GM19463 (cell line): ENCODE measurements at regions not wholly inside any gene's neighbourhood (a gene's known extent, or its start where the extent isn't known, plus 50 kb on each side); places are given as distances from the start of the nearest gene placed in this dataset.
"Not testable (repeated sequence)": the region's sequence is repeated elsewhere in the genome, so short reads cannot be mapped to it uniquely, and the experiment has no call there.

ENCODE experiments used
- ATAC-seq: cut with Tn5 transposase; IDR thresholded peaks from one replicate; pipeline ENCODE4 v1.9.1; 2021; ENCODE audit warnings: mild to moderate bottlenecking, moderate library complexity; ENCODE audit not compliant: unreplicated experiment

DNA sequence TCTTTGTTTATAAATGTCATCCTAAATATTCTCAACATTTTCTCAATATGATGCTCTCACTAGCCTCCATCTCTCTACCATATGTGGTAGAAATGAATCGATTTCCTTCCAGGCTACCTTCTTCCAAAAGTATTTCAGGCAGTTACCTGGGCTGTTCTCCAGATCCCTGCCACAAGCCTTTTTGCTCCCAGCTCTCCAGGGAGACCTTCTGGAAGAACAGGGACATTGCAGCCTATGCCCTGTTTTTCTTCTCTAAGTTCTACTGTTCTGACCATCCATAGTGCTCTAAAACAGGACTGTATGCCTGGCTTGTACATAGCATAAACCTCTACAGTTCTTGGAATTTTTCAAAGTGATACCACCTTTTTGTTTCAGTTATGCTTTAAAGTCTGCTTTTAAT is 552.8 kb downstream of the ANKRD7 start:
- no peak for ATAC-seq

DNA sequence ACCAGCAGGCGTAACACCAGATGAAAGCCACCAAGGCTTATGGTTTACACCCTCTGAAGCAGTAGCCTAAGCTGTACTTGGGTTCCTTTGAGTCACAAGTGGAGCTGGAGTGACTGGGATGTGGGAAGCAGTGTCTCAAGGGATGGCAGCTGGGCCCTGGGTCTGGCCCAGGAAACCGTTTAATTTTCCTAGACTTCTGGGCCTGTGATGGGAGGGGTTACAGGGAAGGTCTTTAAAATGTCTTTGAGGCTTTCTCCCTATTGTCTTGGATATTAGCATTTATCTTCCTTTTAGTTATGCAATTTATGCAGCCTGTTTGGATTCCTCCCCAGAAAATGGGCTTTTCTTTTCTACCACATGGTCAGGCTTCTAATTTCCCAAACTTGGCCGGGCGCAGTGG is 568.2 kb downstream of the ANKRD7 start:
- no peak for ATAC-seq

- ATAC-seq: no peak
These were observed 569.1 kb downstream of the ANKRD7 start for GRCh38 chr7:118793582-118793981.

- no peak for ATAC-seq
These were observed 569.9 kb downstream of the ANKRD7 start for GRCh38 chr7:118794419-118794818.

- ATAC-seq: no peak
These were observed 576.9 kb downstream of the ANKRD7 start for GRCh38 chr7:118801366-118801765.

DNA sequence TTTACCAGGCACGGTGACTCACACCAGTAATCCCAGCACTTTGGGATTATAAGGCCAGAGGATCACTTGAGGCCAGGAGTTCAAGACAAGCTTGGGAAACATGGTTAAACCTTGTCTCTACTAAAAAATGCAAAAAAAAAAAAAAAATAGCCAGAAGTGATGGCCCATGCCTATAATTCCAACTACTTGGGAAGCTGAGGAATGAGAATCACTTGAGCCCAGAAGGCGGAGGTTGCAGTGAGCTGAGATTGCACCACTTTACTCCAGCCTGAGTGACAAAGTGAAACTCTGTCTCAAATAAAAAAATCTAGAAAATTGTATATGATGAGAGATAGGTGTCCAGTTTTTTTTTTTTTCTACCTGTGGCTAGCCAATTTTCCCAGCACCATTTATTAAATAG is 578.2 kb downstream of the ANKRD7 start:
- ATAC-seq: no peak

DNA sequence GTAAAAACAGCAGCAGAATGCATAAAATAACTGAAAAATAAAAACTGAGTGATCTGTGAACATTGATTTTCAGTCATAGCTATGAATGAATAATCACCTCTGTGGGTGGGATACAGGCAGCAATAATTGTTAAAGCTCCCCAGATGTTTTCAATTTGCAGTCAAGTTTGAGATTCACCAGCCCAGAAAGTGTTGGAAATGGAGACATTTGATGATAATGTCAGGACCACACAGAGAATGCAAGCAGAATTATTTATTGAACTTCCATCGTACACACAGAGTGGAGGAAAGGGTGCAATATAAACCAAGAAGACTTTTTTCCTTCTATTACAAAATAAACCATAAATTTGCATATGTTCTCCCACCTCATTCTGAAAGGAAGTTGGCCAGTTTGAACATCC is 601.7 kb downstream of the ANKRD7 start:
- ATAC-seq: no peak

GRCh38 chr7:118836933-118837332 is 612.4 kb downstream of the ANKRD7 start:
- ATAC-seq: peak; percentile 98

DNA sequence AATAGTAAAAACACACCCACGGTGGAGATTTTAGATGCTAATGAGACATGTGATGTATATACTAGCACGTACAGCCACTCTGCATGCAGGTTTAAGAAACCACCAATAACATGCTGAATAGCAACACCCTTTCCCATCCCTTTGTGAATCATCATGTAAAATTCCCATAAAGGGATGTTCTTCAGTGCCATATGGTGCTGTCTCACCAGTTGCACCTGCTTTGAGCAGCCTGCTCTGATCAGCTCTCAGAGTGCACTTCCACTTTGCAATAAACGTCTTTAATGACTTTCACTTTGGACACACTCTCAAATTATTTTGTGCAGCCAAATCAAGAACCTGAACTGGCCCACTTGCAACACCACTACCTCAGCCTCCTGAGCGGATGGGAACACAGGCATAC is 615.0 kb downstream of the ANKRD7 start:
- no peak for ATAC-seq

DNA sequence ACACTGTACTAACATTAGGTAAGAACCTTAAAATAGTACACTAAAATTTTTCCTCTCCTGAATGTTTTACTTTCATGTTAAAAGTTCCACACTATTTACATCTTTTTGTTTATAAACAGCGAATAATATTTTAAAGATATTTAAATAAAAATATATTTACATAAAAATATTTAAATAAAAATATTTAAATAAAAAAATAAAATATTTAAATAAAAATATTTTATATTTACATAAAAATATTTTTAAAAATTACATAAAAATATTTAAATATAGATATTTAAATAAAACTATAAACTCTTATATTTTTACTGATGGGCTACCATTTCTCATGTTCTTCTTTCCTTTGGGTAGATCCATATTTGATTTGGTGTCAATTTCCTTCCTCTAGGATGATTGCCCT is 619.0 kb downstream of the ANKRD7 start:
- no peak for ATAC-seq

DNA sequence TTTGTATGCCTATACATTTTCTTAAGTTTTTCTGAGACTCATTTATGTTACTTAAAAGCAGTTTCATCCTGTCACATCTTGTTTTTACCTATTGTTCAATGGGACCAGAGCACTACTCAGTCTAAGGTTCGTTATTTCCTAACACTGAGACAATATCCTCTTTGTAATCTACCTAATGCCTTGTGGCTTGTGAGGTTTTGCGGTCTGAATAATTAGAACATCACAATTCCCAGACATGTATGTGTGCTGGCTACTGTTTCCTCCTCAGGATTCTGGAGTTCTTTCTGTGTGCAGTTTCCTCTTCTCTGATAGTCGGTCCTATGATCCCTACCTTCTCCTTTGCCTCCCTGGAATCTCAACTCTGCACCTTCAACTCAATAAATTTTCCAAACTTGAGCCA is 620.2 kb downstream of the ANKRD7 start:
- ATAC-seq: no peak

GRCh38 chr7:118845791-118846190 is 621.3 kb downstream of the ANKRD7 start:
- no peak for ATAC-seq

DNA sequence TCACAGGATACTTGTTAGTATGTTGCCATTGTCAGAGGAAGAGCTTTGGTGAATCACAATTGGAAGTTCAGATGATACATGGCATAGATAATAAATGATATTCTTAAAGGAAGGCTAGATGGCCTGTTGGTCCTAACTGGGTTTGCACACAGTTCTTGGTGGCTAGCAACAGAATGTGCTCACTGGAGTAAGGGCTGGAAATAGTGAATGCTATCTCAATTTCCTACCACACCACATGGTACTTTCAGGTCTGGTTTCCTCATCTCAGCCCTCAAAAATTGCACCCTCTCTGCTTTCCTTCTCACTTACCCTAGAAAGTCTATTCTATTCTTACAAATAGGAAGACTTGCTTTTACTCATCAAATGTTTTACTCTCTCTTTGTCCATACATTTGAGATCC is 622.5 kb downstream of the ANKRD7 start:
- ATAC-seq: no peak

GRCh38 chr7:118855290-118855689 is 630.8 kb downstream of the ANKRD7 start:
- no peak for ATAC-seq

DNA sequence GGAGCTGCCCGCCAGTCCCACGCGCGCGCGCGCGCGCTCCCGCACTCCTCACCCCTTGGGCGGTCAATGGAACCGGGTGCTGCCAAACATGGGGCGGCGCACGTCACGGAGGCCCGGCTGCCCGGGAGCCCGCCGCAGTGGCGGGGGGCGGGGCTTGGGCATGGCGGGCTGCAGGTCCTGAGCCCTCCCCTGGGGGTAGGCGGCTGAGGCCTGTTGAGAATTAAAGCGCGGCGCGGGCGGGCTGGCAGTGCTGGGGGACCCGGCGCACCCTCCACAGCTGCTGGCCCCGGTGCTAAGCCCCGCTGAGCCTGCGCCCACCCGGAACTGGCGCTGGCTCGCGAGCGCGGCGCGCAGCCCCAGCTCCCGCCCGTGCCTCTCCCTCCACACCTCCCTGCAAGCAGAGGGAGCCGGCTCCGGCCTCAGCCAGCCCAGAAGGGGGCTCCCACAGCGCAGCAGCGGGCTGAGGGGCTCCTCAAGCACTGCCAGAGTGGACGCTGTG is 634.2 kb downstream of the ANKRD7 start:
- ATAC-seq: no peak

- no peak for ATAC-seq
These were observed 637.1 kb downstream of the ANKRD7 start for GRCh38 chr7:118861581-118861980.

GRCh38 chr7:118862740-118863139 is 638.2 kb downstream of the ANKRD7 start:
- ATAC-seq: no peak

- ATAC-seq: no peak
These were observed 639.5 kb downstream of the ANKRD7 start for GRCh38 chr7:118863966-118864365.

DNA sequence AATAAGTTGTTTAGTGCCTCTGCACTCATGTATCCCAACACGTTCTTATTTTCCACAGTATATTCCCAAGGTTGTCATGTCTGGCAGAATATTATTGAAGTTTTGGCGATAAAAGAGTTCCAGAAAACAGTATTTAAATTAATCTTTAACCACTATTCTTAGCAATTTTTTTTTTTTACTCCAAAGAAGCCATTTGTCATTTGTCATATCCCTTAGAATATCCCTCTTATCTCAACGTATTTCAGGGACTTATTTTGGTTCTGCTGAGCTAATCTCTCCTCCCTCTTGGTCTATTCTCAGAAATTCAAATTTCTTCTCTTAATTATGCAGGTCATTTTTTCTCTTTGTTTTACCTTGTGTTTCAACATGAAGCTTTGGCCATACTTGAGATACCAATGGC is 643.4 kb downstream of the ANKRD7 start:
- no peak for ATAC-seq

DNA sequence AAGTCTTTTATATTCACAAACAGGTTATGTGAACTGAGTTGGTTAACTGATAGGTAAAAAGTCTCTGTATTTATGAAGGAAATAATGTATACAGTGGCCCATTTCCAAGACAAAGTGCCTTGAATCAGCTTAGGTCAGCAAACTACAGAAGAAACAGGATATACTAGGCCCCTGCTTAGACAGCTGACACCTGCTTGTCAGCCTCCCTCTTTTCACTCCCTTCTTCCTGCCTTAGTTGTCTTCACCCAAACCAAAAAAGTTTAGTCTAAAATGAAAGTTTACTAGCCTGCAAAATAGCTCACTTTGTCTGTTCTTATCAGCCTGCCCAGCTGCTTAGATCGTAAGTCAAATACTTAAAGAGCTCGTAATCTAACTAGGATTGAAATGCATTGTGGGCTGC is 644.6 kb downstream of the ANKRD7 start:
- not testable (repeated sequence) for ATAC-seq

DNA sequence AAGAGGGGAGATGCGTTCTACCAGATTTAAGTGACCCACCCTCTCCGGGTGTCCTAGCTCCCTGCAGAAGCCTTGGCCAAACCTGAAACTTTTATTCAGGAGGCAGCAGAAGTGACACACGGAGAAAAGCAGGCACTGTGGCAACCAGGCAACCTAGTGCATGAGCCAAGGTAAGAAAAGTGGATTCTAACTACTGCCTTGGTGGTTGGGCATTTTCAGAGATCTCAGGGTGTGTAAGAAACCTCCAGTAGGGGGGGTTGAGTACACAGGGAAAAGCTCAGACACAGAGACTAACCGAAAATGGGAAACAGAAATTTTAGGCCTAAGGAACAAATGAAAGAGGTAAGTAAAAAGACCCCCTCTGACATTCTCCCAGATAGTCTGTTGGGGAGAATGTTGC is 645.7 kb downstream of the ANKRD7 start:
- no peak for ATAC-seq

GRCh38 chr7:118872568-118872967 is 648.1 kb downstream of the ANKRD7 start:
- ATAC-seq: no peak

GRCh38 chr7:118877187-118877586 is 652.7 kb downstream of the ANKRD7 start:
- no peak for ATAC-seq

- no peak for ATAC-seq
These were observed 653.8 kb downstream of the ANKRD7 start for GRCh38 chr7:118878336-118878735.
